Activated CD8-positive, alpha-beta T cell treated with anti-CD3 and anti-CD28 coated beads for 36 hours (primary cell): ENCODE measurements at regions not wholly inside any gene's neighbourhood (a gene's known extent, or its start where the extent isn't known, plus 50 kb on each side); places are given as distances from the start of the nearest gene placed in this dataset.
A peak's percentile ranks its signal among the peaks of the same experiment; 100 is the strongest.

Experiments used
- ATAC-seq: fragments of 200-7000 bp; cut with Tn5 transposase; one replicate; pipeline ENCODE4 v1.10.0; 2021; ENCODE audit warnings: mild to moderate bottlenecking, moderate library complexity
- CTCF ChIA-PET: fragments of 350-600 bp; sonication (Branson Sonifier 250); formaldehyde crosslinking; loops from one replicate; lab custom pipeline; 2021; ENCODE audit warnings: antibody characterized with exemption; lab: Charles Lee
- POLR2A ChIA-PET: fragments of 350-600 bp; sonication (Branson Sonifier 250); formaldehyde crosslinking; loops from one replicate; lab custom pipeline; 2021; ENCODE audit warnings: antibody characterized with exemption; lab: Charles Lee
- DNase-seq: peaks from one replicate; pipeline ENCODE4 v3.0.0-alpha.2; 2020
- H3K27ac Mint-ChIP-seq: one replicate; pipeline ENCODE4 v1.8.0; 2021; ENCODE audit warnings: mild to moderate bottlenecking, mixed read lengths
- H3K27me3 Mint-ChIP-seq: one replicate; pipeline ENCODE4 v1.8.0; 2021; ENCODE audit warnings: mixed read lengths
- H3K36me3 Mint-ChIP-seq: one replicate; pipeline ENCODE4 v1.8.0; 2021; ENCODE audit warnings: low read depth, mixed read lengths
- H3K4me1 Mint-ChIP-seq: one replicate; pipeline ENCODE4 v1.8.0; 2021; ENCODE audit warnings: low read depth, mixed read lengths
- H3K4me3 Mint-ChIP-seq: one replicate; pipeline ENCODE4 v1.8.0; 2021; ENCODE audit warnings: mild to moderate bottlenecking, moderate library complexity, mixed read lengths
- H3K9me3 Mint-ChIP-seq: one replicate; pipeline ENCODE4 v1.8.0; 2021; ENCODE audit warnings: mixed read lengths
- intact Hi-C: fragments of 100-400 bp; cut with micrococcal nuclease; formaldehyde crosslinking; loops from one replicate; pipeline ENCODE4 v1.10.0; 2022
- TF ChIP-seq, protein P1 (sequence below): fragments of 200-600 bp; IDR thresholded peaks from one replicate; pipeline ENCODE4 v1.8.0; 2022; ENCODE audit warnings: antibody characterized with exemption, mild to moderate bottlenecking

GRCh38 chr1:189429610-189430009 lies 1048.1 kb downstream of the BRINP3 start:
- Mint-ChIP-seq H3K4me3 (no peak overlapping the region), H3K27ac (no peak overlapping the region), H3K27me3 (no peaks in the 10 kb centered on the region), H3K36me3 (no peaks in the 10 kb centered on the region), H3K9me3 (peaks cover 7% of the 10 kb centered on the region), H3K4me1 (no peaks in the 10 kb centered on the region)
- ATAC-seq (no peak), DNase-seq (no peak)
- POLR2A ChIA-PET: no interaction called here
- TF ChIP-seq, protein P1, sequence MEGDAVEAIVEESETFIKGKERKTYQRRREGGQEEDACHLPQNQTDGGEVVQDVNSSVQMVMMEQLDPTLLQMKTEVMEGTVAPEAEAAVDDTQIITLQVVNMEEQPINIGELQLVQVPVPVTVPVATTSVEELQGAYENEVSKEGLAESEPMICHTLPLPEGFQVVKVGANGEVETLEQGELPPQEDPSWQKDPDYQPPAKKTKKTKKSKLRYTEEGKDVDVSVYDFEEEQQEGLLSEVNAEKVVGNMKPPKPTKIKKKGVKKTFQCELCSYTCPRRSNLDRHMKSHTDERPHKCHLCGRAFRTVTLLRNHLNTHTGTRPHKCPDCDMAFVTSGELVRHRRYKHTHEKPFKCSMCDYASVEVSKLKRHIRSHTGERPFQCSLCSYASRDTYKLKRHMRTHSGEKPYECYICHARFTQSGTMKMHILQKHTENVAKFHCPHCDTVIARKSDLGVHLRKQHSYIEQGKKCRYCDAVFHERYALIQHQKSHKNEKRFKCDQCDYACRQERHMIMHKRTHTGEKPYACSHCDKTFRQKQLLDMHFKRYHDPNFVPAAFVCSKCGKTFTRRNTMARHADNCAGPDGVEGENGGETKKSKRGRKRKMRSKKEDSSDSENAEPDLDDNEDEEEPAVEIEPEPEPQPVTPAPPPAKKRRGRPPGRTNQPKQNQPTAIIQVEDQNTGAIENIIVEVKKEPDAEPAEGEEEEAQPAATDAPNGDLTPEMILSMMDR: peak; percentile 41
- intact Hi-C loops: no loop called here
- CTCF ChIA-PET: interaction anchor here (0.9 kb wide), 1 partner anchor 38 kb away, joined by 3 read pairs; no protein-coding TSS in a partner anchor

- Mint-ChIP-seq H3K4me1 (no peaks in the 10 kb centered on the region), H3K9me3 (peaks cover 10% of the 10 kb centered on the region), H3K27me3 (no peaks in the 10 kb centered on the region), H3K27ac (no peak overlapping the region), H3K36me3 (no peaks in the 10 kb centered on the region), H3K4me3 (no peak overlapping the region)
- CTCF ChIA-PET: no interaction called here
- DNase-seq (no peak), ATAC-seq (no peak)
- intact Hi-C loops: no loop called here
- TF ChIP-seq, protein P1: no peak
- POLR2A ChIA-PET: no interaction called here
Measured at GRCh38 chr1:189431447-189431846, 1046.2 kb downstream of the BRINP3 start.

- Mint-ChIP-seq H3K36me3 (no peaks in the 10 kb centered on the region), H3K4me1 (no peaks in the 10 kb centered on the region), H3K27ac (no peak overlapping the region), H3K9me3 (peaks cover 10% of the 10 kb centered on the region), H3K4me3 (no peak overlapping the region), H3K27me3 (no peaks in the 10 kb centered on the region)
- no peak for DNase-seq
- POLR2A ChIA-PET: no interaction called here
- no peak for ATAC-seq
- TF ChIP-seq, protein P1: no peak
- CTCF ChIA-PET: no interaction called here
- intact Hi-C loops: no loop called here
Measured at GRCh38 chr1:189432753-189433152, 1044.9 kb downstream of the BRINP3 start.

DNA sequence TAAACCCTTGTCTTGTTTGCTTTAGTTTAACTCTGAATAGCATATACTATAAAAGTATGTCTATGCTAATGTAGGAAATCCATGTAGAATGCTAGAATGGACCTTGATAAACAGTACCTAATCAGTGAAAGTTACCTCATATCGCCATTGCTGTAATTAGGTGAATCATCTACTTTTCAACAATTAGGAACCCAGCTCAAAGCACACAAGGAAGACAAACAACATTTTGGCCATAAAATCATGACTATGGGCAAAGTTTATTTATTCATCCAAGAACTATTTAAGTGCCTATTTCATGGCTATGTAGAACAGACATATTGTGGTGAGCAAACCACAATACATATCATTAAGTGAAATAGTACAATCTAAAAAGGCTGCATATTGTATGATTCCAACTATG lies 1043.2 kb downstream of the BRINP3 start:
- no peak overlapping the region for H3K4me3 Mint-ChIP-seq
- CTCF ChIA-PET: no interaction called here
- ATAC-seq: no peak
- no peaks in the 10 kb centered on the region for H3K4me1 Mint-ChIP-seq
- no peaks in the 10 kb centered on the region for H3K27me3 Mint-ChIP-seq
- intact Hi-C loops: no loop called here
- H3K9me3 Mint-ChIP-seq: peaks cover 8% of the 10 kb centered on the region
- no peaks in the 10 kb centered on the region for H3K36me3 Mint-ChIP-seq
- no peak overlapping the region for H3K27ac Mint-ChIP-seq
- no peak for DNase-seq
- TF ChIP-seq, protein P1: no peak
- POLR2A ChIA-PET: no interaction called here

- H3K9me3 Mint-ChIP-seq: peaks cover 3% of the 10 kb centered on the region
- ChIA-PET POLR2A (no interaction called here), CTCF (no interaction called here)
- intact Hi-C loops: no loop called here
- DNase-seq: no peak
- H3K4me3 Mint-ChIP-seq: no peak overlapping the region
- no peaks in the 10 kb centered on the region for H3K27me3 Mint-ChIP-seq
- TF ChIP-seq, protein P1: no peak
- H3K36me3 Mint-ChIP-seq: no peaks in the 10 kb centered on the region
- no peaks in the 10 kb centered on the region for H3K4me1 Mint-ChIP-seq
- ATAC-seq: no peak
- no peak overlapping the region for H3K27ac Mint-ChIP-seq
Measured at GRCh38 chr1:189435398-189435797, 1042.3 kb downstream of the BRINP3 start.
